C4-2B (cell line): ENCODE measurements at regions not wholly inside any gene's neighbourhood (a gene's known extent, or its start where the extent isn't known, plus 50 kb on each side); places are given as distances from the start of the nearest gene placed in this dataset.

Source experiments
- CTCF ChIP-seq: fragments of 450-650 bp; conservative IDR thresholded peaks from 2 replicates; pipeline ENCODE4 v1.5.1; 2017; ENCODE audit warnings: mild to moderate bottlenecking
- ZFX ChIP-seq: fragments of 450-650 bp; IDR thresholded peaks from 2 replicates; pipeline ENCODE4 v1.6.1; 2017

DNA sequence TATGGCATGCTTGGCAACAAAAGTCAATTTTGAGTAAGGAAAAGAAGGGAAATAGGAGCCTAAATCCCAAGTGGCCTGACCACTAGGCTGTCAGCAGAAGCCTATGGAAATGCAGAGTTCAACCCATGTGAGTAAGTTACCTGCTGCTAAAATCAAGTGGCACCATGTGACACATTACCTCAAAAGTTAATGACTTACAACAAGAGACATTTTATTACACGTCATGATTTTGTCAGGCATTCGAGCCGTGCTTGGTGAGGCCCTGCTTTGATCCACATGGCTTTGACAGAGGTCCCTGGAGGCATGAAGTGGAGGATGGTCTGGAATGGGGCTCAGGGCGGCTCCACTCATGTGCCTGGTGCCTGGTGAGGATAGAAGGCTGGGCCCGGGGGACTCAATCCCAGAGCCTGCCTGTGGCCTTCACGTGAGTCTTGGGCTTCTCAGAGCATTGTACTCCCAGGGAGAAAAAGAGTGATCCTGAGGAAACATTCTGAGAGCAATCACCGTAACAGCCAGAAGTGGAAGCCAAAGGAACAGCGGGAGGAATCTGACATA lies 339.1 kb upstream of the B3GAT1 start:
- TF ChIP-seq CTCF (no peak), ZFX (no peak)
